ENCODE measurements at regions not wholly inside any gene's neighbourhood (a gene's known extent, or its start where the extent isn't known, plus 50 kb on each side); places are given as distances from the start of the nearest gene placed in this dataset.

DNA sequence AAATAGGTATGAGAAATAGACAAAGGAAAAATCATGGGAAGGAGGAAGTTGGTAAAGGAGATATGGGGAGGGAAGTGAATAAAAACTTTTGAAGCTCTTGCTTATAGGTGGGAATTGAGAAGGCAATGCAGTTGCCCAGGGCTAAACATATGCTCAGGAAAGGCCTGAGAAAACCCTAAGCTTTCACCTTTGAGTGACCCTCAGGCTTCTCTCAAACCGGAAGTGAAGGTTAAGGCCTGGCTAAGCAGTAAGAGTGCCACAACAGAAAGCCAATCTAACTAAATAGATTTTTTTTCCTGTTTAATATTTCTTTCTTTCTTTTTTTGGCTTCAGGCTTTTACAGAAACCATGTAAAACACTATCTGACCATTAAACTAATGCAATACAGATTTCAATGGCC, 69.5 kb upstream of the GABRA3 start:
- H3K9me3 ChIP-seq (ENCODE audit: insufficient read depth in 2 of 2, low read depth in 1 of 2, low read length in 1 of 2): no peaks in the 10 kb centered on the region
- no peak overlapping the region for H3K23ac ChIP-seq (ENCODE audit: insufficient read length)
- no peaks in the 10 kb centered on the region for H3K23me2 ChIP-seq (ENCODE audit: low read depth, low read length)
- H2BK5ac ChIP-seq (ENCODE audit: low read depth, low read length): no peak overlapping the region
- no peak overlapping the region for H3K27ac ChIP-seq (ENCODE audit: low read depth, low read length)
- no peaks in the 10 kb centered on the region for H3K27me3 ChIP-seq (replicated peaks in 1 of 4; ENCODE audit: control insufficient read depth in 3 of 4, extremely low read depth in 1 of 4, insufficient read depth in 3 of 4, low read length in 3 of 4)
- H3K14ac ChIP-seq (ENCODE audit: insufficient read length): no peak overlapping the region
- H3K56ac ChIP-seq (replicated peaks; ENCODE audit: insufficient read length, low read depth, low read length): no peak overlapping the region
- H2BK15ac ChIP-seq (ENCODE audit: low read length): no peak overlapping the region
- H3K4me3 ChIP-seq (ENCODE audit: extremely low read depth in 1 of 4, insufficient read depth in 2 of 4, low read depth in 3 of 4, low read length in 4 of 4): no peak overlapping the region
- CTCF ChIA-PET (ENCODE audit: partially characterized antibody): interaction anchor here (0.5 kb wide), 1 partner anchor 158 kb away, joined by 4 read pairs; no protein-coding TSS in a partner anchor
- FAIRE-seq (no peak), DNase-seq (ENCODE audit: low read depth in 1 of 2, low spot score in 2 of 2) (no peak)
- WGBS, 2 experiments (ENCODE audit: extremely low coverage in 1 of 2, insufficient coverage in 1 of 2, insufficient read length in 1 of 2, insufficient replicate concordance in 2 of 2, low coverage in 1 of 2, low lambda C conversion rate in 2 of 2, missing lambda C conversion rate in 1 of 2): 83% methylated on average over 1 of the region's 1 CpG; no CpG with 5 or more reads in 1 of the 2 experiments
- no peak overlapping the region for H3K9ac ChIP-seq (replicated peaks in 1 of 4; ENCODE audit: extremely low read depth in 1 of 4, low read depth in 3 of 4, low read length in 3 of 4)
- no peak overlapping the region for H4K8ac ChIP-seq (ENCODE audit: extremely low read depth, insufficient read depth, low read length)
- H4K5ac ChIP-seq (ENCODE audit: insufficient read length, low read depth, low read length): no peak overlapping the region
- H2BK20ac ChIP-seq (ENCODE audit: low read length): no peak overlapping the region
- no peak overlapping the region for H4K91ac ChIP-seq (replicated peaks; ENCODE audit: insufficient read length, low read length)
- no peak overlapping the region for H3K4me2 ChIP-seq (ENCODE audit: insufficient read depth in 1 of 2, low read depth in 2 of 2, low read length in 2 of 2)
- POLR2A ChIA-PET (ENCODE audit: partially characterized antibody): no interaction called here
- no peaks in the 10 kb centered on the region for H3K4me1 ChIP-seq (replicated peaks in 1 of 4; ENCODE audit: control insufficient read depth in 3 of 4, insufficient read depth in 4 of 4, low read length in 3 of 4)
- H3K79me2 ChIP-seq (ENCODE audit: control insufficient read depth in 1 of 2, insufficient read depth in 2 of 2, low read length in 2 of 2): no peaks in the 10 kb centered on the region
- H2AFZ ChIP-seq (ENCODE audit: low read length): no peak overlapping the region
- no peak overlapping the region for H2BK120ac ChIP-seq (replicated peaks; ENCODE audit: low read depth, low read length)
- H3K36me3 ChIP-seq (ENCODE audit: control insufficient read depth in 2 of 4, insufficient read depth in 4 of 4, low read length in 3 of 4): no peaks in the 10 kb centered on the region
- no peak overlapping the region for H3K4ac ChIP-seq (replicated peaks; ENCODE audit: insufficient read length, low read depth, low read length)
- H2AK5ac ChIP-seq (ENCODE audit: low read depth, low read length): no peak overlapping the region
- H3K18ac ChIP-seq (ENCODE audit: extremely low read depth, low read length): no peak overlapping the region
- no peak overlapping the region for H2BK12ac ChIP-seq (ENCODE audit: low read depth, low read length)
- H4K20me1 ChIP-seq (replicated peaks in 1 of 2; ENCODE audit: control insufficient read depth in 1 of 2, insufficient read depth in 2 of 2, low read length in 2 of 2): no peaks in the 10 kb centered on the region
- no peaks in the 10 kb centered on the region for H3K79me1 ChIP-seq (ENCODE audit: low read depth, low read length)
- TF ChIP-seq SAP30 (IDR thresholded peaks at IDR 0.05; ENCODE audit: insufficient read depth, insufficient replicate concordance, low read length) (no peak), GTF2F1 (IDR thresholded peaks at IDR 0.05; ENCODE audit: borderline replicate concordance, low read depth, low read length) (no peak), SP2 (IDR thresholded peaks at IDR 0.05; ENCODE audit: low read length) (no peak), BRCA1 (IDR thresholded peaks at IDR 0.05; ENCODE audit: low read depth, low read length) (no peak), CBX5 (IDR thresholded peaks at IDR 0.05; ENCODE audit: low read depth, low read length) (no peak), TCF12 (IDR thresholded peaks at IDR 0.05; ENCODE audit: low read depth, low read length) (no peak), ZNF274 (IDR thresholded peaks at IDR 0.05; ENCODE audit: borderline replicate concordance, extremely low read depth, low read length) (no peak), CTBP2 (IDR thresholded peaks at IDR 0.05; ENCODE audit: borderline replicate concordance, insufficient read depth, insufficient read length, low read length) (no peak), TAF7 (optimal IDR thresholded peaks at IDR 0.05; ENCODE audit: borderline replicate concordance, low read depth, low read length) (no peak), BACH1 (IDR thresholded peaks at IDR 0.05; ENCODE audit: low read length) (no peak), CBX8 (IDR thresholded peaks at IDR 0.05; ENCODE audit: borderline replicate concordance, low read depth, low read length) (no peak), ASH2L (IDR thresholded peaks at IDR 0.05; ENCODE audit: low read length) (no peak)
- TF ChIP-seq, protein P1, sequence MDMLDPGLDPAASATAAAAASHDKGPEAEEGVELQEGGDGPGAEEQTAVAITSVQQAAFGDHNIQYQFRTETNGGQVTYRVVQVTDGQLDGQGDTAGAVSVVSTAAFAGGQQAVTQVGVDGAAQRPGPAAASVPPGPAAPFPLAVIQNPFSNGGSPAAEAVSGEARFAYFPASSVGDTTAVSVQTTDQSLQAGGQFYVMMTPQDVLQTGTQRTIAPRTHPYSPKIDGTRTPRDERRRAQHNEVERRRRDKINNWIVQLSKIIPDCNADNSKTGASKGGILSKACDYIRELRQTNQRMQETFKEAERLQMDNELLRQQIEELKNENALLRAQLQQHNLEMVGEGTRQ (IDR thresholded peaks at IDR 0.05; ENCODE audit: low read length): no peak
- TF ChIP-seq, protein P2, sequence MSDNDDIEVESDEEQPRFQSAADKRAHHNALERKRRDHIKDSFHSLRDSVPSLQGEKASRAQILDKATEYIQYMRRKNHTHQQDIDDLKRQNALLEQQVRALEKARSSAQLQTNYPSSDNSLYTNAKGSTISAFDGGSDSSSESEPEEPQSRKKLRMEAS (IDR thresholded peaks at IDR 0.05): no peak

Data from H1 (cell line).